ENCODE measurements at regions not wholly inside any gene's neighbourhood (a gene's known extent, or its start where the extent isn't known, plus 50 kb on each side); places are given as distances from the start of the nearest gene placed in this dataset.
"Not testable (repeated sequence)": the region's sequence is repeated elsewhere in the genome, so short reads cannot be mapped to it uniquely, and the experiment has no call there.

GRCh38 chr7:45807832-45808231 lies 65.0 kb downstream of the CCDC201 start:
- DNase-seq (ENCODE audit: low read depth in 2 of 2): not testable (repeated sequence)

GRCh38 chr7:45802214-45802613 lies 70.7 kb downstream of the CCDC201 start:
- not testable (repeated sequence) for DNase-seq (ENCODE audit: low read depth in 2 of 2)

- peak in 1 of 2 donors; percentile 39 for DNase-seq (ENCODE audit: low read depth in 2 of 2)
Observed at GRCh38 chr7:45797264-45797663, 75.6 kb downstream of the CCDC201 start.

GRCh38 chr7:45789641-45790040 lies 83.2 kb downstream of the CCDC201 start:
- not testable (repeated sequence) for DNase-seq (ENCODE audit: low read depth in 2 of 2)

GRCh38 chr7:45785724-45786123 lies 87.2 kb downstream of the CCDC201 start:
- DNase-seq (ENCODE audit: low read depth in 2 of 2): not testable (repeated sequence)

- DNase-seq (ENCODE audit: low read depth in 2 of 2): not testable (repeated sequence)
Observed at GRCh38 chr7:45784775-45785174, 88.1 kb downstream of the CCDC201 start.
